ENCODE measurements at regions not wholly inside any gene's neighbourhood (a gene's known extent, or its start where the extent isn't known, plus 50 kb on each side); places are given as distances from the start of the nearest gene placed in this dataset.

DNA sequence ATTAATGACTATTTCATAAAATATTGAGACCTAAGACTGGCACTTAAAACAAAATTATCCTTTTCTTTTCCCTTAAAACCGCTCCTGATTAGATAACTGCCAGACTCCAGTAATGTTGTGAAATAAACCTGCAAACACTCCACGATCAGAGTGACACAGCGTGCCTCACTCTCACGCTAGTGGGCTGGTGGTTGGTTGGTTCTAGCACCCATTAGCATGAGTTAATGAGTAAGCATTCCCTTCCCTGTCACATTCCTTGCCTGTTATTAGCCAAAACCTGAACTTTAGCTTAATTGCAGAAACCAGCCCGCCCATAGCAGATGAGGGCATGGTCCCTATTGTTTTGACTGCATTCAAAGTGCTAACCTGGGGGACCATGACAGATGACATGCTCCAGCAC, 193.4 kb downstream of the CD83 start:
- H3K27me3 ChIP-seq (ENCODE audit: control insufficient read depth, insufficient read depth, low read length), result no peaks in the 10 kb centered on the region

GRCh38 chr6:14312587-14312986, 195.0 kb downstream of the CD83 start:
- no peaks in the 10 kb centered on the region for H3K36me3 ChIP-seq (ENCODE audit: control insufficient read depth, insufficient read depth, low read length)
- no peaks in the 10 kb centered on the region for H3K27me3 ChIP-seq (ENCODE audit: control insufficient read depth, insufficient read depth, low read length)
- no peaks in the 10 kb centered on the region for H3K9me3 ChIP-seq (ENCODE audit: control insufficient read depth, low read length)
- H3K27ac ChIP-seq, result no peak overlapping the region
- no peaks in the 10 kb centered on the region for H3K79me2 ChIP-seq
- no peak overlapping the region for H2AFZ ChIP-seq
- H3K4me3 ChIP-seq (ENCODE audit: low read depth, low read length), result no peak overlapping the region
- TF ChIP-seq CTCF (IDR thresholded peaks at IDR 0.05), result no peak
- no peak overlapping the region for H3K4me2 ChIP-seq (ENCODE audit: low read length)
- no peak overlapping the region for H3K9ac ChIP-seq
- no peaks in the 10 kb centered on the region for H3K4me1 ChIP-seq

More for the DNA sequence above, 193.4 kb downstream of the CD83 start:
- Histone ChIP-seq H3K4me3 (ENCODE audit: low read depth, low read length) (no peak overlapping the region), H2AFZ (no peak overlapping the region), H3K27ac (no peak overlapping the region), H3K9me3 (ENCODE audit: control insufficient read depth, low read length) (no peaks in the 10 kb centered on the region), H3K79me2 (no peaks in the 10 kb centered on the region), H3K4me2 (ENCODE audit: low read length) (no peak overlapping the region), H3K9ac (no peak overlapping the region), H3K4me1 (no peaks in the 10 kb centered on the region), H3K36me3 (ENCODE audit: control insufficient read depth, insufficient read depth, low read length) (no peaks in the 10 kb centered on the region)
- TF ChIP-seq CTCF (IDR thresholded peaks at IDR 0.05), result no peak

- H3K4me1 ChIP-seq, result no peaks in the 10 kb centered on the region
- no peaks in the 10 kb centered on the region for H3K9me3 ChIP-seq (ENCODE audit: control insufficient read depth, low read length)
- no peaks in the 10 kb centered on the region for H3K27me3 ChIP-seq (ENCODE audit: control insufficient read depth, insufficient read depth, low read length)
- no peak overlapping the region for H3K4me2 ChIP-seq (ENCODE audit: low read length)
- no peak overlapping the region for H3K27ac ChIP-seq
- no peak overlapping the region for H3K9ac ChIP-seq
- H2AFZ ChIP-seq, result no peak overlapping the region
- TF ChIP-seq CTCF (IDR thresholded peaks at IDR 0.05), result no peak
- no peaks in the 10 kb centered on the region for H3K36me3 ChIP-seq (ENCODE audit: control insufficient read depth, insufficient read depth, low read length)
- H3K79me2 ChIP-seq, result no peaks in the 10 kb centered on the region
- no peak overlapping the region for H3K4me3 ChIP-seq (ENCODE audit: low read depth, low read length)
Observed at GRCh38 chr6:14313248-14313647, 195.7 kb downstream of the CD83 start.

GRCh38 chr6:14315353-14315752, 197.8 kb downstream of the CD83 start:
- no peaks in the 10 kb centered on the region for H3K9me3 ChIP-seq (ENCODE audit: control insufficient read depth, low read length)
- no peak overlapping the region for H3K4me3 ChIP-seq (ENCODE audit: low read depth, low read length)
- no peak overlapping the region for H3K4me2 ChIP-seq (ENCODE audit: low read length)
- H3K4me1 ChIP-seq, result no peaks in the 10 kb centered on the region
- no peak overlapping the region for H3K9ac ChIP-seq
- no peak overlapping the region for H2AFZ ChIP-seq
- H3K27me3 ChIP-seq (ENCODE audit: control insufficient read depth, insufficient read depth, low read length), result no peaks in the 10 kb centered on the region
- H3K27ac ChIP-seq, result no peak overlapping the region
- no peaks in the 10 kb centered on the region for H3K79me2 ChIP-seq
- no peak for TF ChIP-seq CTCF (IDR thresholded peaks at IDR 0.05)
- H3K36me3 ChIP-seq (ENCODE audit: control insufficient read depth, insufficient read depth, low read length), result no peaks in the 10 kb centered on the region

DNA sequence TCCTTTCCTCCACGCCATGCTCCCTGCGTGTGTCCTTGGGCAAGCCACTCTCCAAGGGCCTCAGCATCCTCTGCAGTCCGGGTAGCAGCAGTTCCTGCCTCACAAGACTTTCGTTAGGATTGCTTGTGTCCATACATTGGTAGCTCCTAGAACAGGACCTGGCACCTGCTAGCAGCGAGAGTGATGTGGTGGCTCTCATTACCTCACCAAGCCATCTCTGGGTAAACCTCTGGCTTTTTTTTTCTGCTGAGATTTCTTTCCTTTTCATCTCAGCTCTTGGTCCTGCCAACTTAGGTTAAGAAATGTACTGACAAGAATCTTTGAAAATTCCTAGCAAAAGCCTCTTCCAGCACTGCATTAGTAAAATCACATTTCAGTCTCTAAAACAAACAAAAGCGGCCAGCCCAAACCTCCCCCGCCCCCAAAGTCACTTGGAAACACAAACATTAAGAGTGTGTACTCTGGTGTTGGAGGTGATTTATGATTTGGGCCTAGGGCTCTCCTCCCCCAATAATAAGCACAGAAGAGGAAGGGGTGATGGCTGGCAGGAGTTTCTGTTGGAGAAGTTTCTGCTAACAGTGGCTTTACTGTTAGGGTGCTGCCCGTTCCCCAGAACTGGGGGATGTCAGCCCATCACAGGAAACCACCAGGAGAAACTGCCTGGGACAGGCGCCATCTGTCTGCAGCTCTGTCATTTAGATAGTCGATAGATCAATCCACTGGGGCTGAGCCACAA, 199.2 kb downstream of the CD83 start:
- H3K27ac ChIP-seq, result no peak overlapping the region
- H3K79me2 ChIP-seq, result no peaks in the 10 kb centered on the region
- H3K27me3 ChIP-seq (ENCODE audit: control insufficient read depth, insufficient read depth, low read length), result no peaks in the 10 kb centered on the region
- no peaks in the 10 kb centered on the region for H3K9me3 ChIP-seq (ENCODE audit: control insufficient read depth, low read length)
- no peak overlapping the region for H3K4me3 ChIP-seq (ENCODE audit: low read depth, low read length)
- no peak for TF ChIP-seq CTCF (IDR thresholded peaks at IDR 0.05)
- H3K9ac ChIP-seq, result no peak overlapping the region
- H3K36me3 ChIP-seq (ENCODE audit: control insufficient read depth, insufficient read depth, low read length), result no peaks in the 10 kb centered on the region
- H3K4me2 ChIP-seq (ENCODE audit: low read length), result no peak overlapping the region
- no peak overlapping the region for H2AFZ ChIP-seq
- no peaks in the 10 kb centered on the region for H3K4me1 ChIP-seq

Measured in parathyroid adenoma (tissue), 2 donors.